ENCODE measurements at regions not wholly inside any gene's neighbourhood (a gene's known extent, or its start where the extent isn't known, plus 50 kb on each side); places are given as distances from the start of the nearest gene placed in this dataset.

DNA sequence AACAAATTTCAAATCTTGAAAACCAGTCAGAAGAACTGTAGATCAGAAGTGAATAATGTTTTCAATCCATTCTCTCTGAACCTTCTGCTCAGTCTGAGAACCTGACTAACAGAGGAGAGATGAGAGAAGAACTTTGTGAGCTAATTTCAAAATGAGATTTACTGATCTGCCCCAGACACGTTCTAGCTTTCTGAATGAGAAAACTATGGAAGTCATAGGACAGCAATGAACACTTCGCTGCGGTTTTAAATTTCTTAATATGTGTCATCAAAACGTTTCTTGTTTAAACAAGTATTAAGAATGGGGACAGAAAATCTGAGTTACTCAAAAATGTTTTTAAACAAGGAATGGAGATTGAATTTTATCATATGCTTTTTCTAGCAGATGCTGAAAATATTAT lies 66.6 kb upstream of the FAR2 start:
- Histone ChIP-seq H2AFZ (ENCODE audit: low read depth, low read length) (no peak overlapping the region), H3K27ac (ENCODE audit: low read length) (no peak overlapping the region), H3K79me2 (replicated peaks; ENCODE audit: insufficient read depth, low read length) (no peaks in the 10 kb centered on the region), H3K27me3 (ENCODE audit: insufficient read depth, low read depth, low read length) (no peaks in the 10 kb centered on the region), H3K9ac (ENCODE audit: low read length) (no peak overlapping the region), H3K9me3 (ENCODE audit: low read length) (no peaks in the 10 kb centered on the region), H4K20me1 (ENCODE audit: insufficient read depth) (no peaks in the 10 kb centered on the region), H3K9me2 (ENCODE audit: insufficient read depth, low read length) (no peaks in the 10 kb centered on the region), H3K4me3 (ENCODE audit: low read length) (no peak overlapping the region), H3F3A (ENCODE audit: insufficient read depth, low read length, poor library complexity, severe bottlenecking) (no peaks in the 10 kb centered on the region), H3K4me2 (ENCODE audit: low read length) (no peak overlapping the region), H3K36me3 (ENCODE audit: insufficient read depth, low read length) (no peaks in the 10 kb centered on the region)
- TF ChIP-seq EP300 (conservative IDR thresholded peaks at IDR 0.05; ENCODE audit: poor library complexity, severe bottlenecking): no peak
- TF ChIP-seq POLR2AphosphoS5 (IDR thresholded peaks at IDR 0.05): no peak
- TF ChIP-seq, protein P1, sequence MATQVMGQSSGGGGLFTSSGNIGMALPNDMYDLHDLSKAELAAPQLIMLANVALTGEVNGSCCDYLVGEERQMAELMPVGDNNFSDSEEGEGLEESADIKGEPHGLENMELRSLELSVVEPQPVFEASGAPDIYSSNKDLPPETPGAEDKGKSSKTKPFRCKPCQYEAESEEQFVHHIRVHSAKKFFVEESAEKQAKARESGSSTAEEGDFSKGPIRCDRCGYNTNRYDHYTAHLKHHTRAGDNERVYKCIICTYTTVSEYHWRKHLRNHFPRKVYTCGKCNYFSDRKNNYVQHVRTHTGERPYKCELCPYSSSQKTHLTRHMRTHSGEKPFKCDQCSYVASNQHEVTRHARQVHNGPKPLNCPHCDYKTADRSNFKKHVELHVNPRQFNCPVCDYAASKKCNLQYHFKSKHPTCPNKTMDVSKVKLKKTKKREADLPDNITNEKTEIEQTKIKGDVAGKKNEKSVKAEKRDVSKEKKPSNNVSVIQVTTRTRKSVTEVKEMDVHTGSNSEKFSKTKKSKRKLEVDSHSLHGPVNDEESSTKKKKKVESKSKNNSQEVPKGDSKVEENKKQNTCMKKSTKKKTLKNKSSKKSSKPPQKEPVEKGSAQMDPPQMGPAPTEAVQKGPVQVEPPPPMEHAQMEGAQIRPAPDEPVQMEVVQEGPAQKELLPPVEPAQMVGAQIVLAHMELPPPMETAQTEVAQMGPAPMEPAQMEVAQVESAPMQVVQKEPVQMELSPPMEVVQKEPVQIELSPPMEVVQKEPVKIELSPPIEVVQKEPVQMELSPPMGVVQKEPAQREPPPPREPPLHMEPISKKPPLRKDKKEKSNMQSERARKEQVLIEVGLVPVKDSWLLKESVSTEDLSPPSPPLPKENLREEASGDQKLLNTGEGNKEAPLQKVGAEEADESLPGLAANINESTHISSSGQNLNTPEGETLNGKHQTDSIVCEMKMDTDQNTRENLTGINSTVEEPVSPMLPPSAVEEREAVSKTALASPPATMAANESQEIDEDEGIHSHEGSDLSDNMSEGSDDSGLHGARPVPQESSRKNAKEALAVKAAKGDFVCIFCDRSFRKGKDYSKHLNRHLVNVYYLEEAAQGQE (IDR thresholded peaks at IDR 0.05; ENCODE audit: borderline replicate concordance): no peak
- TF ChIP-seq MXI1 (conservative IDR thresholded peaks at IDR 0.05; ENCODE audit: poor library complexity, severe bottlenecking): no peak
- no peak for TF ChIP-seq SMC3 (conservative IDR thresholded peaks at IDR 0.05; ENCODE audit: poor library complexity)
- no peak for TF ChIP-seq RAD21 (conservative IDR thresholded peaks at IDR 0.05)
- no peak for TF ChIP-seq EZH2 (IDR thresholded peaks at IDR 0.05; ENCODE audit: borderline replicate concordance, insufficient read depth, low read length, poor library complexity, severe bottlenecking)
- TF ChIP-seq, protein P2, sequence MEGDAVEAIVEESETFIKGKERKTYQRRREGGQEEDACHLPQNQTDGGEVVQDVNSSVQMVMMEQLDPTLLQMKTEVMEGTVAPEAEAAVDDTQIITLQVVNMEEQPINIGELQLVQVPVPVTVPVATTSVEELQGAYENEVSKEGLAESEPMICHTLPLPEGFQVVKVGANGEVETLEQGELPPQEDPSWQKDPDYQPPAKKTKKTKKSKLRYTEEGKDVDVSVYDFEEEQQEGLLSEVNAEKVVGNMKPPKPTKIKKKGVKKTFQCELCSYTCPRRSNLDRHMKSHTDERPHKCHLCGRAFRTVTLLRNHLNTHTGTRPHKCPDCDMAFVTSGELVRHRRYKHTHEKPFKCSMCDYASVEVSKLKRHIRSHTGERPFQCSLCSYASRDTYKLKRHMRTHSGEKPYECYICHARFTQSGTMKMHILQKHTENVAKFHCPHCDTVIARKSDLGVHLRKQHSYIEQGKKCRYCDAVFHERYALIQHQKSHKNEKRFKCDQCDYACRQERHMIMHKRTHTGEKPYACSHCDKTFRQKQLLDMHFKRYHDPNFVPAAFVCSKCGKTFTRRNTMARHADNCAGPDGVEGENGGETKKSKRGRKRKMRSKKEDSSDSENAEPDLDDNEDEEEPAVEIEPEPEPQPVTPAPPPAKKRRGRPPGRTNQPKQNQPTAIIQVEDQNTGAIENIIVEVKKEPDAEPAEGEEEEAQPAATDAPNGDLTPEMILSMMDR (IDR thresholded peaks at IDR 0.05; ENCODE audit: poor library complexity, severe bottlenecking): no peak
- TF ChIP-seq TAF1 (IDR thresholded peaks at IDR 0.05; ENCODE audit: low read depth): no peak

DNA sequence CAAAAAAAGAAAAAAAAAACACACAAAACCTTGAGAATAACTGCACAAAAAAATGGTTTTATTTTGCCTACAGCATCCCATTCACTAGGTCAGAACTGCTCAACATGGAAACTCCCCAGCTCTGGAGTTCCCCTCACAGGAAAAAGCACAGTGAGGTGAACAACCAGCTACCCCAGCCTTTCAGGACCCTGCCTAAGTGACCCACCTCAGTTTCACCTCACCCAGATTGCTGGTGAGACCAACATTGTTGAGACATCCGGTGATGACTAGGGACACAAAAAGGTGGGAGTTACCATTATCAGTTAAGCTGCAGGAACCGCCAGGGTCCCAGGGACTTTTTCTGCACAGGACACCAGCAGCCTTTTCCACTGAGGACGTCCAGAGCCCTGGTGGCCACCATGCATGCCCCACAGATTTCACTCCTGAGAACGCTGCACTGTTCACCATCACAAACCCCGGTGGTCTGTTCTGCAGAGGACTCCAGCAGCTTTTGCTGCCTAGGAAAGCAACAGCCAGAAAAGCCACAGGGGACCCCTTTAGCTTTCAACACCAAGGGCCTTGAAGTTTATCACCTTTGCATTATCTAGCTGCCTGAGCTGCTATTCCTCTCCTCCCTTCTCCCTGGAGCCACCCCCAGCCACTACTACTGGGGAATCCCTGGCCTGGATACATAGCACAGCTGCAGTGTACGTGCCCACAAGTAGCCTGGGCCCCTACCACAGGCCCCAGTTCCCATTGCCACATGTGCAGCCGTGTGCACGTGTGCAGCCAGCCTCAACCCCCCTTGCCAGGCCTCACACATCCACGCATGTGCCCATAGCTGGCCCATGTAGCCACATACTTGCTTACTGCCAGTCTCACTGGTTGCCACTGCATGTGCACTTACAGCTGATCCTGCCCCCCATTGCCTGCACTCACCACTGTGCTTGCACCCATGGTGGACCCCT lies 62.5 kb upstream of the FAR2 start:
- H4K20me1 ChIP-seq (ENCODE audit: insufficient read depth): no peaks in the 10 kb centered on the region
- H2AFZ ChIP-seq (ENCODE audit: low read depth, low read length): no peak overlapping the region
- no peaks in the 10 kb centered on the region for H3K36me3 ChIP-seq (ENCODE audit: insufficient read depth, low read length)
- no peaks in the 10 kb centered on the region for H3K79me2 ChIP-seq (replicated peaks; ENCODE audit: insufficient read depth, low read length)
- H3K27ac ChIP-seq (ENCODE audit: low read length): no peak overlapping the region
- no peak overlapping the region for H3K4me2 ChIP-seq (ENCODE audit: low read length)
- no peaks in the 10 kb centered on the region for H3K9me3 ChIP-seq (ENCODE audit: low read length)
- no peaks in the 10 kb centered on the region for H3K27me3 ChIP-seq (ENCODE audit: insufficient read depth, low read depth, low read length)
- no peak overlapping the region for H3K9ac ChIP-seq (ENCODE audit: low read length)
- H3F3A ChIP-seq (ENCODE audit: insufficient read depth, low read length, poor library complexity, severe bottlenecking): no peaks in the 10 kb centered on the region
- TF ChIP-seq EP300 (conservative IDR thresholded peaks at IDR 0.05; ENCODE audit: poor library complexity, severe bottlenecking): no peak
- no peak for TF ChIP-seq SMC3 (conservative IDR thresholded peaks at IDR 0.05; ENCODE audit: poor library complexity)
- TF ChIP-seq TAF1 (IDR thresholded peaks at IDR 0.05; ENCODE audit: low read depth): no peak
- TF ChIP-seq, protein P1 (IDR thresholded peaks at IDR 0.05; ENCODE audit: borderline replicate concordance): no peak
- no peak for TF ChIP-seq RAD21 (conservative IDR thresholded peaks at IDR 0.05)
- no peak for TF ChIP-seq POLR2AphosphoS5 (IDR thresholded peaks at IDR 0.05)
- TF ChIP-seq MXI1 (conservative IDR thresholded peaks at IDR 0.05; ENCODE audit: poor library complexity, severe bottlenecking): no peak
- no peak for TF ChIP-seq EZH2 (IDR thresholded peaks at IDR 0.05; ENCODE audit: borderline replicate concordance, insufficient read depth, low read length, poor library complexity, severe bottlenecking)
- TF ChIP-seq, protein P2 (IDR thresholded peaks at IDR 0.05; ENCODE audit: poor library complexity, severe bottlenecking): no peak
- H3K4me3 ChIP-seq (ENCODE audit: low read length): no peak overlapping the region
- no peaks in the 10 kb centered on the region for H3K9me2 ChIP-seq (ENCODE audit: insufficient read depth, low read length)
